Nephron (organoid): ENCODE measurements at regions not wholly inside any gene's neighbourhood (a gene's known extent, or its start where the extent isn't known, plus 50 kb on each side); places are given as distances from the start of the nearest gene placed in this dataset.

Experiments used
- H3K27ac Mint-ChIP-seq, 3 experiments: 2 replicates each; pipeline ENCODE4 v1.8.0; 2020; ENCODE audit warnings: mixed read lengths in 3 of 3, mild to moderate bottlenecking in 2 of 3, moderate library complexity in 1 of 3
- H3K27me3 Mint-ChIP-seq: 2 replicates; pipeline ENCODE4 v1.8.0; 2021; ENCODE audit warnings: low read depth, mild to moderate bottlenecking, moderate library complexity, mixed read lengths
- H3K36me3 Mint-ChIP-seq: 2 replicates; pipeline ENCODE4 v1.8.0; 2020; ENCODE audit warnings: low read depth, mixed read lengths
- H3K4me1 Mint-ChIP-seq: 2 replicates; pipeline ENCODE4 v1.8.0; 2020; ENCODE audit warnings: mixed read lengths
- H3K4me3 Mint-ChIP-seq, 3 experiments: 2 replicates each; pipeline ENCODE4 v1.8.0; 2020; ENCODE audit warnings: mild to moderate bottlenecking in 3 of 3, mixed read lengths in 3 of 3, moderate library complexity in 2 of 3
- H3K9me3 Mint-ChIP-seq: 2 replicates; pipeline ENCODE4 v1.8.0; 2020; ENCODE audit warnings: mixed read lengths
- CTCF ChIP-seq, 3 experiments: fragments of 200-600 bp; sonication (generic); IDR thresholded peaks; one replicate each; pipeline ENCODE4 v1.5.0; 2021; ENCODE audit warnings: antibody characterized with exemption in 3 of 3; ENCODE audit not compliant: unreplicated experiment in 3 of 3

GRCh38 chr4:27276307-27277073, 415.8 kb downstream of the STIM2 start:
- Mint-ChIP-seq H3K4me3 (no peak overlapping the region), H3K36me3 (no peaks in the 10 kb centered on the region), H3K4me1 (no peaks in the 10 kb centered on the region), H3K27me3 (no peaks in the 10 kb centered on the region), H3K9me3 (no peaks in the 10 kb centered on the region), H3K27ac (no peak overlapping the region)
- TF ChIP-seq CTCF (IDR thresholded peaks at IDR 0.05; ENCODE audit: unreplicated experiment in 3 of 3): no peak

GRCh38 chr4:27278615-27279375, 418.2 kb downstream of the STIM2 start:
- H3K9me3 Mint-ChIP-seq: no peaks in the 10 kb centered on the region
- no peak overlapping the region for H3K4me3 Mint-ChIP-seq
- no peaks in the 10 kb centered on the region for H3K4me1 Mint-ChIP-seq
- no peak overlapping the region for H3K27ac Mint-ChIP-seq
- no peaks in the 10 kb centered on the region for H3K27me3 Mint-ChIP-seq
- no peak for TF ChIP-seq CTCF (IDR thresholded peaks at IDR 0.05; ENCODE audit: unreplicated experiment in 3 of 3)
- H3K36me3 Mint-ChIP-seq: no peaks in the 10 kb centered on the region

- Mint-ChIP-seq H3K4me3 (no peak overlapping the region), H3K27me3 (peaks cover 4% of the 10 kb centered on the region), H3K4me1 (no peaks in the 10 kb centered on the region), H3K27ac (no peak overlapping the region), H3K9me3 (no peaks in the 10 kb centered on the region), H3K36me3 (no peaks in the 10 kb centered on the region)
- no peak for TF ChIP-seq CTCF (IDR thresholded peaks at IDR 0.05; ENCODE audit: unreplicated experiment in 3 of 3)
These were observed 427.9 kb downstream of the STIM2 start for GRCh38 chr4:27288496-27288895.

- Mint-ChIP-seq H3K27ac (no peak overlapping the region), H3K9me3 (no peaks in the 10 kb centered on the region), H3K36me3 (no peaks in the 10 kb centered on the region), H3K27me3 (peaks cover 7% of the 10 kb centered on the region), H3K4me1 (no peaks in the 10 kb centered on the region), H3K4me3 (no peak overlapping the region)
- no peak for TF ChIP-seq CTCF (IDR thresholded peaks at IDR 0.05; ENCODE audit: unreplicated experiment in 3 of 3)
These were observed 429.1 kb downstream of the STIM2 start for GRCh38 chr4:27289704-27290103.

GRCh38 chr4:27293831-27294230, 433.2 kb downstream of the STIM2 start:
- Mint-ChIP-seq H3K4me3 (no peak overlapping the region), H3K27me3 (peaks cover 6% of the 10 kb centered on the region), H3K36me3 (no peaks in the 10 kb centered on the region), H3K4me1 (no peaks in the 10 kb centered on the region), H3K27ac (no peak overlapping the region), H3K9me3 (no peaks in the 10 kb centered on the region)
- no peak for TF ChIP-seq CTCF (IDR thresholded peaks at IDR 0.05; ENCODE audit: unreplicated experiment in 3 of 3)
